Cardiac fibroblast (primary cell): ENCODE measurements at regions not wholly inside any gene's neighbourhood (a gene's known extent, or its start where the extent isn't known, plus 50 kb on each side); places are given as distances from the start of the nearest gene placed in this dataset.
"Not testable (repeated sequence)": the region's sequence is repeated elsewhere in the genome, so short reads cannot be mapped to it uniquely, and the experiment has no call there.

ENCODE experiments used
- DNase-seq, 2 donors: peaks; one replicate each; pipeline versions ENCODE4 v3.0.0 to v3.0.0-alpha.2; 2010; ENCODE audit warnings: low read depth in 2 of 2
- H3K4me3 ChIP-seq, 2 donors: replicated peaks in 1 of 2; 1 replicate in 1 of 2; 2 replicates in 1 of 2; pipeline ENCODE4 v1.5.1; 2011; ENCODE audit warnings: low read depth in 2 of 2, low read length in 2 of 2, mild to moderate bottlenecking in 2 of 2, moderate library complexity in 1 of 2
- TF ChIP-seq, protein P1 (sequence below): IDR thresholded peaks from one replicate; pipeline ENCODE4 v1.5.1; 2011; ENCODE audit warnings: low read depth, mild to moderate bottlenecking, low read length, inconsistent platforms

DNA sequence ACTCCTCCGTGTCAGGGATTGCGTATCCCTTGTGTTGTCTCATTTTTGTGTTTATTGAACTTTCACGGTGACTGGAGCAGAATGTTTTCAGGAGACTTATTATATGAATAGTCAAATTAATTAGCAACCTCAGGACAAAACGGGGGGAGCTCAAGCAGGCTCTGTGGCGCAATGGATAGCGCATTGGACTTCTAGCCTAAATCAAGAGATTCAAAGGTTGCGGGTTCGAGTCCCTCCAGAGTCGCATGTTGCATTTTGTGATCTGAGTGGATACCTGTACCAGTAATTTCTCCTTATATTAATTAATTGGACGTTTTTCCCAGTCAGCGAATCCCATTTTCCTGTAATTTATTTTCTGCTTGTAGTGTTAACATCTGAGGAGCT lies 89.1 kb upstream of the ZNF184 start:
- DNase-seq = peak in 1 of 2 donors; percentile 48
- TF ChIP-seq, protein P1, sequence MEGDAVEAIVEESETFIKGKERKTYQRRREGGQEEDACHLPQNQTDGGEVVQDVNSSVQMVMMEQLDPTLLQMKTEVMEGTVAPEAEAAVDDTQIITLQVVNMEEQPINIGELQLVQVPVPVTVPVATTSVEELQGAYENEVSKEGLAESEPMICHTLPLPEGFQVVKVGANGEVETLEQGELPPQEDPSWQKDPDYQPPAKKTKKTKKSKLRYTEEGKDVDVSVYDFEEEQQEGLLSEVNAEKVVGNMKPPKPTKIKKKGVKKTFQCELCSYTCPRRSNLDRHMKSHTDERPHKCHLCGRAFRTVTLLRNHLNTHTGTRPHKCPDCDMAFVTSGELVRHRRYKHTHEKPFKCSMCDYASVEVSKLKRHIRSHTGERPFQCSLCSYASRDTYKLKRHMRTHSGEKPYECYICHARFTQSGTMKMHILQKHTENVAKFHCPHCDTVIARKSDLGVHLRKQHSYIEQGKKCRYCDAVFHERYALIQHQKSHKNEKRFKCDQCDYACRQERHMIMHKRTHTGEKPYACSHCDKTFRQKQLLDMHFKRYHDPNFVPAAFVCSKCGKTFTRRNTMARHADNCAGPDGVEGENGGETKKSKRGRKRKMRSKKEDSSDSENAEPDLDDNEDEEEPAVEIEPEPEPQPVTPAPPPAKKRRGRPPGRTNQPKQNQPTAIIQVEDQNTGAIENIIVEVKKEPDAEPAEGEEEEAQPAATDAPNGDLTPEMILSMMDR = no peak
- H3K4me3 ChIP-seq = no peak overlapping the region

DNA sequence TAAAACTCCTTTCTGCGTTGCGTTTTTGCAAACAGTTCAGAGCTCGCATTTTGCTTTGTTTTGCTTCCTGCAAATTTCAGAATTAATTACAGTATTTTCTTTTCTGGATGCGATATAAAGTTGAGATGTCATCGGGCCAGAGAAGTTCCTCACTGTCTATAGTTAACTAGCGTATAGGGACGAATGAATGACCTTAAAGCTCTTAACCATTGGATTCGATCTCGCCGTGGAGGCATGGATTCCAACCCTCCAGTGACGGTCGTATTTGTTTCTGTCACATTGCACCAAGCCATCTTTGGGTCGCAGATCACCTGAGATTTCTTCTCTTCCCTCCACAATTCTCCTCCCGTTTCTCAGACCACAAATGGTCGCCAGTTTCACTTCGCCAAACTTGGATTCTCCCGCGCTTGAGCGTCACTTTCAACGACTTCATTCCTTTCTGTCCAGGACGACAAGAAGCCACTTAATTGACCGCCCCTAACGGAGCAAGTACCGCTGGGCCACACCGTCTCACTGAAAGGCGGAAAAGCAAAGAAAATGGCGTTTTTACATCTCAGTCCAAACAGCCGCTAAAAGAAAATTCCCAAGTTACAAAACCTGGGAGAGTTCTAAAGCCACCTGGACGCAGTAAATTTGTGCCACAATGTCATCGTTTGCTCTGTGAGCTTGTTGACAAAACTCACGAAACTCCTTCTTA lies 85.3 kb upstream of the ZNF184 start:
- no peak for DNase-seq
- no peak overlapping the region for H3K4me3 ChIP-seq
- TF ChIP-seq, protein P1 = no peak

DNA sequence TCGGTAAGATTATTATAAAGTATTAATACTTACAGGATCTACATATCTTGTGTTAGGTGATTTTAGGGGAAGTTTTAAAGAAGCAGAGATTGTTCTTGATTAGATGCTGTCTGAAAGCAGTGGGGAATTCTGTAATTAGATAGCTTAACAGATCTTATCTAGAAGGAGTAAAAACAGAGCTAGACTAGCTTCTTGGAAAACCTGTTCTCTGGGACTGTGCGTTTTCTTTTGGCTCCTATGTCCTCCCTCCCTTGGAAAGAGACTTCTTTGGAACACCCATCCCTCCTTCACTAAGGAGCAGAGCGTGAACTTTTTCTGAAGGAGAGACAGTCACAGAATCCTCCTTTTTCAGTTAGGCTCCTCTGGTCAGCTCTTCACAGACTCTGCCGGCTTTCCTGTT lies 83.5 kb upstream of the ZNF184 start:
- DNase-seq = no peak
- no peak overlapping the region for H3K4me3 ChIP-seq
- TF ChIP-seq, protein P1 = no peak

DNA sequence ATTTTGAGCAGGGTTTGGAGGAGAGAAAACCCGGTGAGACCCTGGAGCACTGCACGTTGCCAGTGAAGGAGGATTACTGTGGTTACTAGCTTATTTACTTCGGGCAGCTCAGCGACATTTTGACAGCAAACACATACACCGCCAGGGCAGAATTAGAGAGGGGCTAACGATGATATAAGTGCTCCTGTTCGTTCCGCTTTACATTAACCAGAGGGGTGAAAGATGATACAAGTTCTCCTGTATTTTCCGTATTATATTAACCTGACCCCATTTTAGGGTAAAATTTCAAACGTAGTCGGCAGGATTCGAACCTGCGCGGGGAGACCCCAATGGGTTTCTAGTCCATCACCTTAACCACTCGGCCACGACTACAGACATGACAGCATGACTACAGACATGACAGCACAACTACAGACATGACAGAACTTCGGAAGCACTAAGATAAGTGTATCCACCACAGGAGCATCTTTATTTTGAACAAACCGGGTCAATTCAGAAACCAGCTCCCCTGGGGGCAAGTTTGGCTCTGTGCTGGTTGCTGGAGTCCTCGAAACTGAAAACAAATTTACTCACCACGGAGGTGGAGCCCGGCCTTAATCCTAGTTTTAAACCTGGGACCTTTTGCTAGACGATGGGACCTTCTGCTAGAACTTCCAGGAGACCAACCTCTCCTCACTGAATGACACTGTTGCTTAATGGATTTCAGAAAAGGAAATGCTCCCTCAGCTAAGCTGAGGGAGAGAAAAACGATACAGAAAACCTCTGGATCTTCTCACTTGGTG lies 80.4 kb upstream of the ZNF184 start:
- TF ChIP-seq, protein P1 = no peak
- peak; percentile 20 to 84 for DNase-seq
- H3K4me3 ChIP-seq = no peak overlapping the region

DNA sequence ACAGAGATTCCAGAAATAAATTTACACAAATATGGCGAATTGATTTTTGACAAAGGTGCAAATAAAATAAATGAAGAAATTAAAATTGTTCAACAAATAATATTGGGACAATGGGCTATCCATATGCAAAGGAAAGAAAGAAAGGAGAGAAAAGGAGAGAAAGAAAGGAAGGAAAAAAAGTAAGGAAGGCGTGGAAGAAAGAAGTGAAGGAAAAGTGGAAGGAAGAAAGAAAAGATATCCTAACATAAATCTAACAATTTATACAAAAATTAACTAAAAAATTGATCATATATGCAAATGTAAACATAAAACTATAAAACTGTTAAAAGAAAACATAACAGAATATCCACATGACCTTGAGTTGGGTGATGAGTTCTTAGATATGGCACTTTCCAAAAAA lies 78.7 kb upstream of the ZNF184 start:
- DNase-seq = no peak
- TF ChIP-seq, protein P1 = no peak
- no peak overlapping the region for H3K4me3 ChIP-seq

DNA sequence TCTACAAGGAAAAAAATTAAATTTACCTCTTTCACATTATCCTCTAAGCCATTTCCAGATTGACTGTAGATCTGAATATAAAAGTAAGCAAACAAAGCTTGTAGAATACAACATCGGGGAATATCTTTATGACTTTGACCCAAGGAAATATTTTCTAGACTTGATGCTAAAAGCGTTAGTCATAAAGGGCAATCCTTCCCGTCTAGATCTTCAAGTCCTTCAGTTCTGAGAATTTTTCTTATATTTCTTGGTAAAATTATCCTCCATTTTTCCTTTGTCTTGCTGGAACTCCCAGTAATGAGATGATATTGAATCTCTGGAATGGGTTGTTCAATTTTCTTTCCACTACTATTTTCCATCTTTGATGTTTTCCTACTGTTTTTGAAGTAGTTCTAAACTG lies 77.8 kb upstream of the ZNF184 start:
- DNase-seq = no peak
- TF ChIP-seq, protein P1 = no peak
- H3K4me3 ChIP-seq = no peak overlapping the region

DNA sequence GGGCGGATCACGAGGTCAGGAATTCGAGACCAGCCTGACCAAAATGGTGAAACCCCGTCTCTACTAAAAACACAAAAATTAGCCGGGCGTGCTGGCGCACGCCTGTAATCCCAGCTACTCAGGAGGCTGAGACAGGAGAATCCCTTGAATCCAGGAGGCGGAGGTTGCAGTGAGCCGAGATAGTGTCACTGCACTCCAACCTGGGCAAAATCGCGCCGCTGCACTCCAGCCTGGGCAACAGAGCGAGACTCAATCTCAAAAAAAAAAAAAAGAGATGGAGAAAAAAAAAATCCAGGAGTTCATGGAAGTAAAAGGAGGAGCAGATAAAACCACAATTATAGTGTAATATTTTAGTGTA lies 76.3 kb upstream of the ZNF184 start:
- DNase-seq, H3K4me3 ChIP-seq: not testable (repeated sequence)
